OCI-LY1 (cell line): ENCODE measurements at regions not wholly inside any gene's neighbourhood (a gene's known extent, or its start where the extent isn't known, plus 50 kb on each side); places are given as distances from the start of the nearest gene placed in this dataset.
A peak's percentile ranks its signal among the peaks of the same experiment; 100 is the strongest.

Experiments used
- H2AFZ ChIP-seq: fragments of 200-600 bp; sonication (generic), shearing (Covaris generic); 2 replicates; pipeline ENCODE4 v1.6.0; 2014; ENCODE audit warnings: antibody characterized with exemption, mild to moderate bottlenecking, low read length
- H3F3A ChIP-seq: fragments of 200-600 bp; sonication (generic), shearing (Covaris generic); 2 replicates; pipeline ENCODE4 v1.6.0; 2014; ENCODE audit warnings: mild to moderate bottlenecking, antibody characterized with exemption, low read length, moderate library complexity; ENCODE audit not compliant: insufficient read depth
- H3K27ac ChIP-seq: fragments of 200-600 bp; sonication (generic); 2 replicates; pipeline ENCODE4 v1.5.1; 2014; ENCODE audit warnings: low read length, mixed run types, mild to moderate bottlenecking, low read depth; ENCODE audit not compliant: poor library complexity, severe bottlenecking
- H3K27me3 ChIP-seq: fragments of 200-600 bp; sonication (generic); 2 replicates; pipeline ENCODE4 v1.6.0; 2014; ENCODE audit warnings: antibody characterized with exemption, mild to moderate bottlenecking, low read length, moderate library complexity; ENCODE audit not compliant: insufficient read depth
- H3K36me3 ChIP-seq: fragments of 200-600 bp; sonication (generic); 2 replicates; pipeline ENCODE4 v1.6.1; 2014; ENCODE audit warnings: mild to moderate bottlenecking, antibody characterized with exemption, low read length, moderate library complexity, mixed read lengths; ENCODE audit not compliant: insufficient read depth
- H3K4me1 ChIP-seq: fragments of 200-600 bp; sonication (generic); 2 replicates; pipeline ENCODE4 v1.5.1; 2014; ENCODE audit warnings: mild to moderate bottlenecking, low read length, moderate library complexity; ENCODE audit not compliant: insufficient read depth, severe bottlenecking
- H3K4me2 ChIP-seq: fragments of 200-600 bp; sonication (generic), shearing (Covaris generic); 2 replicates; pipeline ENCODE4 v1.6.1; 2014; ENCODE audit warnings: low read length
- H3K4me3 ChIP-seq: fragments of 200-600 bp; sonication (generic); 2 replicates; pipeline ENCODE4 v1.5.1; 2014; ENCODE audit warnings: low read length, low read depth, mild to moderate bottlenecking, mixed read lengths; ENCODE audit not compliant: poor library complexity, severe bottlenecking
- H3K79me2 ChIP-seq: fragments of 200-600 bp; shearing (Covaris generic); 2 replicates; pipeline ENCODE4 v1.6.1; 2016; ENCODE audit warnings: mixed run types, low read length, mixed read lengths; ENCODE audit not compliant: insufficient read depth
- H3K9ac ChIP-seq: fragments of 200-600 bp; sonication (generic), shearing (Covaris generic); 2 replicates; pipeline ENCODE4 v1.6.1; 2014; ENCODE audit warnings: mild to moderate bottlenecking, low read length, mixed read lengths
- H3K9me2 ChIP-seq: fragments of 200-600 bp; sonication (generic), shearing (Covaris generic); 2 replicates; pipeline ENCODE4 v1.6.1; 2014; ENCODE audit warnings: low read depth, mild to moderate bottlenecking, low read length, mixed read lengths
- H3K9me3 ChIP-seq: fragments of 200-600 bp; shearing (Covaris generic); 2 replicates; pipeline ENCODE4 v1.6.1; 2014; ENCODE audit warnings: low read length, mixed read lengths
- H4K20me1 ChIP-seq: fragments of 200-600 bp; sonication (generic), shearing (Covaris generic); 2 replicates; pipeline ENCODE4 v1.6.0; 2016; ENCODE audit warnings: mild to moderate bottlenecking, low read length; ENCODE audit not compliant: insufficient read depth
- CTCF ChIP-seq: fragments of 200-600 bp; sonication (generic), shearing (Covaris generic); IDR thresholded peaks from 2 replicates; pipeline ENCODE4 v1.5.1; 2017; ENCODE audit warnings: mild to moderate bottlenecking, antibody characterized with exemption, low read length, moderate library complexity, mixed read lengths
- EZH2 ChIP-seq: fragments of 200-600 bp; sonication (generic), shearing (Covaris generic); IDR thresholded peaks from 2 replicates; pipeline ENCODE4 v1.8.0; 2017; ENCODE audit warnings: borderline replicate concordance, mixed run types, mild to moderate bottlenecking, antibody characterized with exemption, low read length, moderate library complexity, mixed read lengths

- no peaks in the 10 kb centered on the region for H3K9me3 ChIP-seq
- TF ChIP-seq EZH2 = no peak
- TF ChIP-seq CTCF = peak; percentile 80
- no peaks in the 10 kb centered on the region for H3K36me3 ChIP-seq
- no peaks in the 10 kb centered on the region for H3F3A ChIP-seq
- no peak overlapping the region for H2AFZ ChIP-seq
- no peaks in the 10 kb centered on the region for H3K27me3 ChIP-seq
- no peaks in the 10 kb centered on the region for H3K79me2 ChIP-seq
- H3K4me3 ChIP-seq = no peak overlapping the region
- H3K9ac ChIP-seq = no peak overlapping the region
- no peaks in the 10 kb centered on the region for H3K9me2 ChIP-seq
- peak overlapping the region; percentile 29; the same call in 1 of the 2 replicates for H3K4me2 ChIP-seq
- H4K20me1 ChIP-seq = no peaks in the 10 kb centered on the region
- H3K4me1 ChIP-seq = no peaks in the 10 kb centered on the region
- no peak overlapping the region for H3K27ac ChIP-seq
These were observed 132.9 kb upstream of the DPYD start for GRCh38 chr1:98053471-98054366.

- Histone ChIP-seq H2AFZ (no peak overlapping the region), H3K79me2 (no peaks in the 10 kb centered on the region), H3K9me2 (no peaks in the 10 kb centered on the region), H4K20me1 (no peaks in the 10 kb centered on the region), H3K4me3 (no peak overlapping the region), H3K4me2 (no peak overlapping the region), H3K9me3 (no peaks in the 10 kb centered on the region), H3K27ac (no peak overlapping the region), H3K4me1 (no peaks in the 10 kb centered on the region), H3K27me3 (no peaks in the 10 kb centered on the region), H3K9ac (no peak overlapping the region), H3K36me3 (no peaks in the 10 kb centered on the region), H3F3A (no peaks in the 10 kb centered on the region)
- TF ChIP-seq CTCF = peak; percentile 92
- TF ChIP-seq EZH2 = no peak
These were observed 130.3 kb upstream of the DPYD start for GRCh38 chr1:98051065-98051675.

- Histone ChIP-seq H3K27ac (no peak overlapping the region), H3K4me3 (no peak overlapping the region), H3K4me1 (no peaks in the 10 kb centered on the region), H3K27me3 (no peaks in the 10 kb centered on the region), H3K9me3 (no peaks in the 10 kb centered on the region), H4K20me1 (no peaks in the 10 kb centered on the region), H3K36me3 (no peaks in the 10 kb centered on the region), H3K79me2 (no peaks in the 10 kb centered on the region), H3F3A (no peaks in the 10 kb centered on the region), H3K4me2 (no peak overlapping the region), H3K9me2 (no peaks in the 10 kb centered on the region), H3K9ac (no peak overlapping the region), H2AFZ (no peak overlapping the region)
- TF ChIP-seq EZH2 (no peak), CTCF (no peak)
These were observed 128.7 kb upstream of the DPYD start for GRCh38 chr1:98049370-98050135.
